Vagina (tissue), 2 donors: ENCODE measurements at regions not wholly inside any gene's neighbourhood (a gene's known extent, or its start where the extent isn't known, plus 50 kb on each side); places are given as distances from the start of the nearest gene placed in this dataset.

Experiments
- DNase-seq, 2 donors: peaks; one replicate each; pipeline ENCODE4 v3.0.0-alpha.2; 2017; ENCODE audit errors: extremely low spot score in 2 of 2
- H3K27ac ChIP-seq: fragments of 200-600 bp; sonication (generic); one replicate; pipeline ENCODE4 v1.5.1; 2019
- H3K27me3 ChIP-seq: fragments of 200-600 bp; sonication (generic); one replicate; pipeline ENCODE4 v1.5.1; 2019
- H3K36me3 ChIP-seq, 2 donors: fragments of 200-600 bp; sonication (generic); one replicate each; pipeline ENCODE4 v1.5.1; 2017 to 2019
- H3K4me1 ChIP-seq: fragments of 200-600 bp; sonication (generic); one replicate; pipeline ENCODE4 v1.5.1; 2019
- H3K4me3 ChIP-seq, 2 donors: fragments of 200-600 bp; sonication (generic); 1 replicate in 1 of 2; 2 replicates in 1 of 2; pipeline ENCODE4 v1.5.1; 2016 to 2019
- H3K9me3 ChIP-seq: fragments of 200-600 bp; sonication (generic); one replicate; pipeline ENCODE4 v1.5.1; 2019
- CTCF ChIP-seq, 3 experiments: fragments of 450-650 bp in 2 of 3; fragments of 200-600 bp in 1 of 3; sonication (generic) in 1 of 3; IDR thresholded peaks; one replicate each; pipeline ENCODE4 v1.5.1; 2017 to 2019; ENCODE audit warnings: antibody characterized with exemption in 3 of 3, mild to moderate bottlenecking in 2 of 3, moderate library complexity in 2 of 3
- POLR2A ChIP-seq, 2 donors: fragments of 450-650 bp; IDR thresholded peaks; one replicate each; pipeline ENCODE4 v1.6.1; 2017; ENCODE audit warnings: antibody characterized with exemption in 2 of 2, mild to moderate bottlenecking in 2 of 2, moderate library complexity in 2 of 2
- POLR2AphosphoS5 ChIP-seq, 2 donors: sonication (generic); formaldehyde crosslinking; IDR thresholded peaks; one replicate each; pipeline ENCODE4 v1.9.0; 2017; ENCODE audit warnings: antibody characterized with exemption in 2 of 2, mild to moderate bottlenecking in 2 of 2, low read depth in 1 of 2; ENCODE audit not compliant: insufficient read depth in 1 of 2
- intact Hi-C: fragments of 100-400 bp; cut with DNase I; formaldehyde crosslinking; loops from one replicate; pipeline ENCODE4 v1.15.1; 2023

GRCh38 chr7:13742126-13742525 is 247.3 kb downstream of the ETV1 start:
- intact Hi-C loops, result no loop called here
- Histone ChIP-seq H3K36me3 (no peaks in the 10 kb centered on the region), H3K4me1 (no peaks in the 10 kb centered on the region), H3K27me3 (no peaks in the 10 kb centered on the region), H3K4me3 (no peak overlapping the region), H3K9me3 (no peaks in the 10 kb centered on the region), H3K27ac (no peak overlapping the region)
- no peak for DNase-seq
- TF ChIP-seq POLR2A (IDR thresholded peaks at IDR 0.05) (no peak), POLR2AphosphoS5 (IDR thresholded peaks at IDR 0.05; ENCODE audit: insufficient read depth in 1 of 2, low read depth in 1 of 2) (no peak), CTCF (IDR thresholded peaks at IDR 0.05) (no peak)

GRCh38 chr7:13742811-13743210 is 246.7 kb downstream of the ETV1 start:
- Histone ChIP-seq H3K9me3 (no peaks in the 10 kb centered on the region), H3K4me1 (no peaks in the 10 kb centered on the region), H3K27ac (no peak overlapping the region), H3K36me3 (no peaks in the 10 kb centered on the region), H3K27me3 (no peaks in the 10 kb centered on the region), H3K4me3 (no peak overlapping the region)
- DNase-seq, result no peak
- TF ChIP-seq CTCF (IDR thresholded peaks at IDR 0.05) (peak in 1 of 3 experiments; percentile 13), POLR2AphosphoS5 (IDR thresholded peaks at IDR 0.05; ENCODE audit: insufficient read depth in 1 of 2, low read depth in 1 of 2) (no peak)
- intact Hi-C loops, result no loop called here

- TF ChIP-seq CTCF (IDR thresholded peaks at IDR 0.05) (no peak), POLR2AphosphoS5 (IDR thresholded peaks at IDR 0.05; ENCODE audit: insufficient read depth in 1 of 2, low read depth in 1 of 2) (no peak), POLR2A (IDR thresholded peaks at IDR 0.05) (no peak)
- Histone ChIP-seq H3K9me3 (no peaks in the 10 kb centered on the region), H3K27ac (no peak overlapping the region), H3K4me3 (no peak overlapping the region), H3K36me3 (no peaks in the 10 kb centered on the region), H3K4me1 (no peaks in the 10 kb centered on the region), H3K27me3 (no peaks in the 10 kb centered on the region)
- intact Hi-C loops, result no loop called here
- DNase-seq, result no peak
Measured at GRCh38 chr7:13743226-13743625, 246.2 kb downstream of the ETV1 start.

- Histone ChIP-seq H3K36me3 (no peaks in the 10 kb centered on the region), H3K27ac (no peak overlapping the region), H3K9me3 (no peaks in the 10 kb centered on the region), H3K4me3 (no peak overlapping the region), H3K4me1 (no peaks in the 10 kb centered on the region), H3K27me3 (no peaks in the 10 kb centered on the region)
- intact Hi-C loops, result no loop called here
- TF ChIP-seq POLR2AphosphoS5 (IDR thresholded peaks at IDR 0.05; ENCODE audit: insufficient read depth in 1 of 2, low read depth in 1 of 2) (no peak), POLR2A (IDR thresholded peaks at IDR 0.05) (no peak), CTCF (IDR thresholded peaks at IDR 0.05) (no peak)
- DNase-seq, result no peak
Measured at GRCh38 chr7:13745530-13745929, 243.9 kb downstream of the ETV1 start.

- no peak for TF ChIP-seq POLR2A (IDR thresholded peaks at IDR 0.05)
- TF ChIP-seq POLR2AphosphoS5 (IDR thresholded peaks at IDR 0.05; ENCODE audit: insufficient read depth in 1 of 2, low read depth in 1 of 2), result no peak
- no peak for TF ChIP-seq CTCF (IDR thresholded peaks at IDR 0.05)
- Histone ChIP-seq H3K4me3 (no peak overlapping the region), H3K27ac (no peak overlapping the region), H3K27me3 (no peaks in the 10 kb centered on the region), H3K4me1 (no peaks in the 10 kb centered on the region), H3K36me3 (no peaks in the 10 kb centered on the region), H3K9me3 (no peaks in the 10 kb centered on the region)
- DNase-seq, result no peak
- intact Hi-C loops, result no loop called here
Measured at GRCh38 chr7:13748998-13749397, 240.5 kb downstream of the ETV1 start.
